Liver (tissue), 7 donors: ENCODE measurements at regions not wholly inside any gene's neighbourhood (a gene's known extent, or its start where the extent isn't known, plus 50 kb on each side); places are given as distances from the start of the nearest gene placed in this dataset.

Experiments
- DNase-seq: peaks from one replicate; pipeline ENCODE4 v3.0.0-alpha.2; 2017; ENCODE audit warnings: low spot score
- H3K27ac ChIP-seq, 2 donors: one replicate each; pipeline ENCODE4 v1.7.0; 2013; ENCODE audit warnings: inconsistent platforms in 2 of 2, low read length in 2 of 2, control low read depth in 1 of 2, low read depth in 1 of 2, mild to moderate bottlenecking in 1 of 2
- H3K27me3 ChIP-seq, 4 donors: one replicate each; pipeline versions ENCODE4 v1.6.1 to v1.7.0; 2013; ENCODE audit warnings: low read length in 3 of 4, inconsistent platforms in 1 of 4, mild to moderate bottlenecking in 1 of 4, moderate library complexity in 1 of 4; ENCODE audit not compliant: control insufficient read depth in 4 of 4, insufficient read depth in 4 of 4
- H3K36me3 ChIP-seq, 4 donors: one replicate each; pipeline versions ENCODE4 v1.6.1 to v1.7.0; 2013; ENCODE audit warnings: low read length in 3 of 4, mild to moderate bottlenecking in 3 of 4, low read depth in 1 of 4, moderate library complexity in 1 of 4; ENCODE audit not compliant: control insufficient read depth in 4 of 4, insufficient read depth in 3 of 4
- H3K4me1 ChIP-seq, 4 donors: one replicate each; pipeline versions ENCODE4 v1.6.1 to v1.7.0; 2013; ENCODE audit warnings: low read length in 3 of 4, mild to moderate bottlenecking in 3 of 4, moderate library complexity in 1 of 4; ENCODE audit not compliant: control insufficient read depth in 4 of 4, insufficient read depth in 4 of 4
- H3K4me3 ChIP-seq, 3 donors: one replicate each; pipeline versions ENCODE4 v1.6.1 to v1.7.0; 2013; ENCODE audit warnings: low read length in 3 of 3, control low read depth in 1 of 3, low read depth in 1 of 3, mild to moderate bottlenecking in 1 of 3
- H3K9ac ChIP-seq, 2 donors: one replicate each; pipeline ENCODE4 v1.7.0; 2013; ENCODE audit warnings: low read length in 2 of 2, mild to moderate bottlenecking in 2 of 2, moderate library complexity in 2 of 2, control low read depth in 1 of 2, low read depth in 1 of 2
- H3K9me3 ChIP-seq, 4 donors: one replicate each; pipeline versions ENCODE4 v1.6.1 to v1.7.0; 2013; ENCODE audit warnings: low read length in 3 of 4; ENCODE audit not compliant: control insufficient read depth in 4 of 4
- ATF3 ChIP-seq: IDR thresholded peaks from 2 replicates; pipeline ENCODE4 v1.6.1; 2016; ENCODE audit warnings: antibody characterized with exemption
- EGR1 ChIP-seq, 2 donors: IDR thresholded peaks; 2 replicates each; pipeline ENCODE4 v1.6.1; 2016 to 2018; ENCODE audit warnings: antibody characterized with exemption in 2 of 2, low read depth in 2 of 2
- FOXA1 ChIP-seq: IDR thresholded peaks from 2 replicates; pipeline ENCODE4 v1.6.1; 2016; ENCODE audit warnings: antibody characterized with exemption
- HNF4A ChIP-seq, 2 donors: conservative IDR thresholded peaks; 2 replicates each; pipeline ENCODE4 v1.6.1; 2016; ENCODE audit warnings: antibody characterized with exemption in 2 of 2, mild to moderate bottlenecking in 2 of 2
- HNF4G ChIP-seq: IDR thresholded peaks from 2 replicates; pipeline ENCODE4 v1.6.1; 2016; ENCODE audit warnings: antibody characterized with exemption
- JUND ChIP-seq, 2 donors: IDR thresholded peaks; 2 replicates each; pipeline ENCODE4 v1.6.1; 2016; ENCODE audit warnings: antibody characterized with exemption in 2 of 2
- MAX ChIP-seq: IDR thresholded peaks from 2 replicates; pipeline ENCODE4 v1.6.1; 2016; ENCODE audit warnings: antibody characterized with exemption
- NR2F2 ChIP-seq: IDR thresholded peaks from 2 replicates; pipeline ENCODE4 v1.6.1; 2016; ENCODE audit warnings: antibody characterized with exemption
- RAD21 ChIP-seq, 2 donors: IDR thresholded peaks; 2 replicates each; pipeline ENCODE4 v1.6.1; 2016; ENCODE audit warnings: antibody characterized with exemption in 2 of 2, mild to moderate bottlenecking in 2 of 2
- REST ChIP-seq: IDR thresholded peaks from 2 replicates; pipeline ENCODE4 v1.6.1; 2016; ENCODE audit warnings: antibody characterized with exemption, mild to moderate bottlenecking
- RXRA ChIP-seq, 2 donors: IDR thresholded peaks; 2 replicates each; pipeline ENCODE4 v1.6.1; 2017 to 2018; ENCODE audit warnings: antibody characterized with exemption in 2 of 2, mild to moderate bottlenecking in 1 of 2
- SP1 ChIP-seq: IDR thresholded peaks from 2 replicates; pipeline ENCODE4 v1.6.1; 2018; ENCODE audit warnings: antibody characterized with exemption, mild to moderate bottlenecking
- TAF1 ChIP-seq: conservative IDR thresholded peaks from 2 replicates; pipeline ENCODE4 v1.6.1; 2016; ENCODE audit warnings: antibody characterized with exemption, mild to moderate bottlenecking
- ZBTB33 ChIP-seq: IDR thresholded peaks from 2 replicates; pipeline ENCODE4 v1.6.1; 2016; ENCODE audit warnings: antibody characterized with exemption
- WGBS: extraction: QIAGEN DNeasy Blood & Tissue Kit; methylation state at CpG from one replicate; pipeline ENCODE4 v1.1.7; 2013; 5-methylcytosine and 5-hydroxymethylcytosine counted together
- donor health status: healthy.
- donor health status: healthy.
- donor health status: healthy.
- donor health status: healthy.

GRCh38 chr6:44001318-44002066 lies 125.8 kb downstream of the MRPL14 start:
- DNase-seq, result no peak
- H3K9me3 ChIP-seq, result no peaks in the 10 kb centered on the region
- no peaks in the 10 kb centered on the region for H3K27me3 ChIP-seq
- H3K9ac ChIP-seq, result no peak overlapping the region
- WGBS, result 57% methylated on average over 12 of the region's 12 CpGs
- H3K4me1 ChIP-seq, result peaks cover 0 to 9% (median 5%) of the 10 kb centered on the region in 4 donors
- no peak overlapping the region for H3K27ac ChIP-seq
- no peaks in the 10 kb centered on the region for H3K36me3 ChIP-seq
- TF ChIP-seq REST (no peak), JUND (IDR thresholded peaks at IDR 0.05) (no peak), HNF4G (no peak), HNF4A (conservative IDR thresholded peaks at IDR 0.05) (no peak), RAD21 (IDR thresholded peaks at IDR 0.05) (peak; percentile 37 to 63)
- H3K4me3 ChIP-seq, result peak overlapping the region in 1 of 3 donors; percentile 37

- DNase-seq, result no peak
- Histone ChIP-seq H3K9me3 (no peaks in the 10 kb centered on the region), H3K9ac (no peak overlapping the region), H3K27me3 (no peaks in the 10 kb centered on the region), H3K36me3 (no peaks in the 10 kb centered on the region), H3K4me3 (no peak overlapping the region), H3K27ac (no peak overlapping the region), H3K4me1 (peaks cover 0 to 9% (median 5%) of the 10 kb centered on the region in 4 donors)
- TF ChIP-seq TAF1, result no peak
- TF ChIP-seq HNF4A (conservative IDR thresholded peaks at IDR 0.05), result no peak
- no peak for TF ChIP-seq MAX
- TF ChIP-seq RXRA (IDR thresholded peaks at IDR 0.05), result no peak
- TF ChIP-seq JUND (IDR thresholded peaks at IDR 0.05), result no peak
- no peak for TF ChIP-seq SP1
- no peak for TF ChIP-seq FOXA1
- TF ChIP-seq NR2F2, result no peak
- TF ChIP-seq ATF3, result no peak
- TF ChIP-seq ZBTB33, result no peak
- no peak for TF ChIP-seq EGR1 (IDR thresholded peaks at IDR 0.05; ENCODE audit: low read depth in 2 of 2)
- no peak for TF ChIP-seq RAD21 (IDR thresholded peaks at IDR 0.05)
- no peak for TF ChIP-seq REST
- 69% methylated on average over 14 of the region's 14 CpGs for WGBS
Measured at GRCh38 chr6:44000164-44000842, 126.9 kb downstream of the MRPL14 start.
